ENCODE measurements at regions not wholly inside any gene's neighbourhood (a gene's known extent, or its start where the extent isn't known, plus 50 kb on each side); places are given as distances from the start of the nearest gene placed in this dataset.

DNA sequence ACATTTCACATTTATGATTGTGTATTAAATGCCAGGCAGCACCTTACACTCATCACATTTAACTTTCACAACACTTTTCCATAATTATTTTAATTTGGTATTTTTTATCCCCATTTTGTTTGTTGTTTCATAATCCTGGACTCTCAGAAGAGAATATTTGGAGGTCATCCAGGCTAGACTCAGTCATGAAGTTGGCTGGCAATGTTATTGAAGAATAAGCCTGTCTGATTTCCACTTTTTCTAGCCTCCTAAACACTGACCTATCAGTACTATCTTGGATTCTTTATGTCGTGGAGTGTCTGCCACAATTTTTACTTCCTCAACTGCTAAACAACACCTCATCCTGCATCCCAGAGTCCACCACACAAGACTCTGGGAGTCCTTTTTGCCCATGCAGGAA lies 372.3 kb upstream of the NRP1 start:
- TF ChIP-seq, protein P1, sequence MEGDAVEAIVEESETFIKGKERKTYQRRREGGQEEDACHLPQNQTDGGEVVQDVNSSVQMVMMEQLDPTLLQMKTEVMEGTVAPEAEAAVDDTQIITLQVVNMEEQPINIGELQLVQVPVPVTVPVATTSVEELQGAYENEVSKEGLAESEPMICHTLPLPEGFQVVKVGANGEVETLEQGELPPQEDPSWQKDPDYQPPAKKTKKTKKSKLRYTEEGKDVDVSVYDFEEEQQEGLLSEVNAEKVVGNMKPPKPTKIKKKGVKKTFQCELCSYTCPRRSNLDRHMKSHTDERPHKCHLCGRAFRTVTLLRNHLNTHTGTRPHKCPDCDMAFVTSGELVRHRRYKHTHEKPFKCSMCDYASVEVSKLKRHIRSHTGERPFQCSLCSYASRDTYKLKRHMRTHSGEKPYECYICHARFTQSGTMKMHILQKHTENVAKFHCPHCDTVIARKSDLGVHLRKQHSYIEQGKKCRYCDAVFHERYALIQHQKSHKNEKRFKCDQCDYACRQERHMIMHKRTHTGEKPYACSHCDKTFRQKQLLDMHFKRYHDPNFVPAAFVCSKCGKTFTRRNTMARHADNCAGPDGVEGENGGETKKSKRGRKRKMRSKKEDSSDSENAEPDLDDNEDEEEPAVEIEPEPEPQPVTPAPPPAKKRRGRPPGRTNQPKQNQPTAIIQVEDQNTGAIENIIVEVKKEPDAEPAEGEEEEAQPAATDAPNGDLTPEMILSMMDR (conservative IDR thresholded peaks at IDR 0.05; ENCODE audit: low read length), result no peak
- no peak for TF ChIP-seq EZH2phosphoT487 (IDR thresholded peaks at IDR 0.05; ENCODE audit: borderline replicate concordance)
